A549 (cell line): ENCODE measurements at regions not wholly inside any gene's neighbourhood (a gene's known extent, or its start where the extent isn't known, plus 50 kb on each side); places are given as distances from the start of the nearest gene placed in this dataset.
A peak's percentile ranks its signal among the peaks of the same experiment; 100 is the strongest.

Experiments
- ATAC-seq, 2 experiments: fragments of 200-7000 bp in 1 of 2; fragments of >200 bp in 1 of 2; cut with Nextera tagmentation in 1 of 2; cut with Tn5 transposase in 1 of 2; 3 replicates each; pipeline versions ENCODE4 v1.8.0 to v1.9.1; 2018 to 2020; ENCODE audit warnings: mild to moderate bottlenecking in 1 of 2, moderate library complexity in 1 of 2
- CTCF ChIA-PET: fragments of 300-600 bp; sonication (Branson Sonifier 250); formaldehyde crosslinking; extraction: SDS; loops from one replicate; lab custom pipeline; 2021; ENCODE audit warnings: antibody characterized with exemption, inconsistent platforms; lab: Yijun Ruan, JAX
- POLR2A ChIA-PET: fragments of 350-600 bp; formaldehyde crosslinking; extraction: SDS; loops from one replicate; lab custom pipeline; 2021; ENCODE audit warnings: antibody characterized with exemption, inconsistent platforms; lab: Yijun Ruan, JAX
- DNase-seq, 2 experiments: peaks; one replicate each; pipeline versions ENCODE4 v3.0.0 to v3.0.0-alpha.2; 2011 to 2016; ENCODE audit warnings: low read depth in 1 of 2, low spot score in 1 of 2
- FAIRE-seq: peaks from 2 replicates; lab custom pipeline; 2011; peaks lifted over from hg19 to GRCh38; lab: Jason Lieb, UNC
- H3K27ac ChIP-seq, 2 experiments: fragments of >200 bp; sonication (Bioruptor Twin); formaldehyde crosslinking; 3 replicates each; pipeline ENCODE4 v1.5.1; 2016 to 2017
- H3K4me1 ChIP-seq: fragments of >200 bp; sonication (Bioruptor Twin); formaldehyde crosslinking; 3 replicates; pipeline ENCODE4 v1.6.1; 2016
- H3K4me2 ChIP-seq: fragments of >200 bp; sonication (Bioruptor Twin); formaldehyde crosslinking; 3 replicates; pipeline ENCODE4 v1.6.1; 2016
- H3K4me3 ChIP-seq: fragments of >200 bp; sonication (Bioruptor Twin); formaldehyde crosslinking; 3 replicates; pipeline ENCODE4 v1.5.1; 2016
- H3K9me3 ChIP-seq: fragments of >200 bp; sonication (Bioruptor Twin); formaldehyde crosslinking; 3 replicates; pipeline ENCODE4 v1.6.1; 2016
- CBX2 ChIP-seq: fragments of 200-600 bp; sonication (generic); IDR thresholded peaks from 2 replicates; pipeline ENCODE4 v1.6.1; 2016; ENCODE audit warnings: low read depth, mild to moderate bottlenecking, borderline replicate concordance
- CBX8 ChIP-seq: fragments of 200-600 bp; sonication (generic); IDR thresholded peaks from 2 replicates; pipeline ENCODE4 v1.6.1; 2016
- CEBPB ChIP-seq, 2 experiments: fragments of >200 bp in 1 of 2; sonication (Bioruptor Twin) in 1 of 2; formaldehyde crosslinking in 1 of 2; IDR thresholded peaks; 2 replicates each; pipeline ENCODE4 v1.6.1; 2012 to 2016
- CHD2 ChIP-seq: fragments of 150-350 bp; IDR thresholded peaks from 2 replicates; pipeline ENCODE4 v1.6.1; 2014; ENCODE audit warnings: low read length; ENCODE audit not compliant: partially characterized antibody
- CHD4 ChIP-seq: fragments of 200-600 bp; sonication (generic); IDR thresholded peaks from 2 replicates; pipeline ENCODE4 v1.6.1; 2016; ENCODE audit warnings: antibody characterized with exemption, mild to moderate bottlenecking, borderline replicate concordance
- EP300 ChIP-seq, 2 experiments: fragments of >200 bp; sonication (Bioruptor Twin); formaldehyde crosslinking; IDR thresholded peaks; 2 replicates in 1 of 2; 3 replicates in 1 of 2; pipeline ENCODE4 v1.6.1; 2016 to 2017
- ESRRA ChIP-seq: fragments of 150-350 bp; IDR thresholded peaks from 2 replicates; pipeline ENCODE4 v1.6.1; 2014; ENCODE audit warnings: mild to moderate bottlenecking, low read length, borderline replicate concordance
- FOSB ChIP-seq: fragments of 250-450 bp; sonication (Bioruptor Pico); IDR thresholded peaks from 2 replicates; pipeline ENCODE4 v1.5.0; 2020; ENCODE audit warnings: mild to moderate bottlenecking, moderate library complexity
- GATA3 ChIP-seq: IDR thresholded peaks from 2 replicates; pipeline ENCODE4 v1.6.1; 2012; ENCODE audit warnings: borderline replicate concordance
- HOXA7 ChIP-seq: fragments of 250-450 bp; sonication (Bioruptor Pico); IDR thresholded peaks from 2 replicates; pipeline ENCODE4 v1.5.0; 2020; ENCODE audit warnings: mild to moderate bottlenecking, moderate library complexity
- JUNB ChIP-seq: fragments of >200 bp; sonication (Bioruptor Twin); formaldehyde crosslinking; IDR thresholded peaks from 2 replicates; pipeline ENCODE4 v1.6.1; 2016
- MAZ ChIP-seq: fragments of 150-350 bp; IDR thresholded peaks from 2 replicates; pipeline ENCODE4 v1.6.1; 2014; ENCODE audit warnings: antibody characterized with exemption, low read depth, low read length, borderline replicate concordance
- MYC ChIP-seq: IDR thresholded peaks from 2 replicates; pipeline ENCODE4 v1.6.1; 2012; ENCODE audit warnings: mild to moderate bottlenecking, inconsistent platforms, low read length, improper control_type of control experiment, borderline replicate concordance
- NFE2L2 ChIP-seq: fragments of 150-350 bp; conservative IDR thresholded peaks from 2 replicates; pipeline ENCODE4 v1.6.1; 2014; ENCODE audit warnings: low read length
- NPAS2 ChIP-seq: fragments of 250-450 bp; sonication (Bioruptor Pico); IDR thresholded peaks from 2 replicates; pipeline ENCODE4 v1.8.0; 2022; ENCODE audit warnings: mild to moderate bottlenecking, moderate library complexity, borderline replicate concordance
- NR3C1 ChIP-seq: fragments of >200 bp; sonication (Bioruptor Twin); formaldehyde crosslinking; IDR thresholded peaks from 3 replicates; pipeline ENCODE4 v1.6.1; 2017
- PHF8 ChIP-seq: fragments of 200-600 bp; sonication (generic); IDR thresholded peaks from 2 replicates; pipeline ENCODE4 v1.6.1; 2016; ENCODE audit warnings: low read depth, mild to moderate bottlenecking, antibody characterized with exemption, moderate library complexity, borderline replicate concordance
- POLR2AphosphoS2 ChIP-seq: conservative IDR thresholded peaks from 2 replicates; pipeline ENCODE4 v1.6.1; 2012; ENCODE audit warnings: low read length, improper control_type of control experiment, inconsistent platforms
- RARB ChIP-seq: fragments of 250-450 bp; sonication (Bioruptor Pico); IDR thresholded peaks from 2 replicates; pipeline ENCODE4 v1.8.0; 2021; ENCODE audit warnings: mild to moderate bottlenecking, moderate library complexity
- TP53 ChIP-seq: fragments of 250-450 bp; sonication (Bioruptor Pico); IDR thresholded peaks from 2 replicates; pipeline ENCODE4 v1.5.0; 2021; ENCODE audit warnings: mild to moderate bottlenecking, moderate library complexity
- ZC3H11A ChIP-seq: fragments of 450-650 bp; IDR thresholded peaks from 2 replicates; pipeline ENCODE4 v1.6.1; 2014; ENCODE audit warnings: antibody characterized with exemption, mild to moderate bottlenecking
- ZFP36 ChIP-seq: fragments of 450-650 bp; IDR thresholded peaks from 2 replicates; pipeline ENCODE4 v1.6.1; 2014; ENCODE audit warnings: borderline replicate concordance; ENCODE audit not compliant: partially characterized antibody
- ZNF302 ChIP-seq: fragments of 250-450 bp; sonication (Bioruptor Pico); IDR thresholded peaks from 2 replicates; pipeline ENCODE4 v1.9.0; 2021; ENCODE audit warnings: inconsistent platforms, mild to moderate bottlenecking, moderate library complexity
- WGBS: methylation state at CpG from one replicate; pipeline ENCODE4 v1.1.6; 2017; ENCODE audit errors: missing lambda C conversion rate; 5-methylcytosine and 5-hydroxymethylcytosine counted together
- TF ChIP-seq, protein P1 (sequence below): IDR thresholded peaks from 2 replicates; pipeline ENCODE4 v1.6.1; 2012
- TF ChIP-seq, protein P2 (sequence below): fragments of 250-450 bp; sonication (Bioruptor Pico); IDR thresholded peaks from 2 replicates; pipeline ENCODE4 v1.5.0; 2021; ENCODE audit warnings: mild to moderate bottlenecking, moderate library complexity, borderline replicate concordance

DNA sequence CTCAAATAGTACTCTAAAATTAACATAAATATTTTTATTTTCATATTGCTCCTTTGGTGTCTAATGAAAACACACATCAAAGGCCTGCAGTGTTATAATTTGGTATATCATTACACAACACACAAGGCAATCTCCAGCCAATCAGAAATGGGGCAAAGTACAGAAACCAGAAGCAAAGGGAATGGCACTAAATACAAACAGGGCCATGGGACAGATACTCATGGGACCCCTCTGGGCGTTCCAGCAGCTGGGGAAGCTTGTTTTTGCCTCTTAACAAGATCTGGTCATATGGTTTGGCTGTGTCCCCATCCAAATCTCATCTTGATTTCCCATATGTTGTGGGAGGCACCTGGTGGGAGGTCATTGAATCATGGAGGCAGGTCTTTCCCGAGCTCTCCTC, 551.8 kb upstream of the NRP1 start:
- Histone ChIP-seq H3K27ac (no peak overlapping the region), H3K4me3 (no peak overlapping the region), H3K4me1 (0 out of 3 replicates have a peak, but pooled peaks cover 6% of the 10 kb centered on the region), H3K4me2 (no peak overlapping the region), H3K9me3 (no peaks in the 10 kb centered on the region; the same call in 2 of the 3 replicates)
- DNase-seq (no peak), FAIRE-seq (no peak)
- no peak for TF ChIP-seq ESRRA
- TF ChIP-seq, protein P1, sequence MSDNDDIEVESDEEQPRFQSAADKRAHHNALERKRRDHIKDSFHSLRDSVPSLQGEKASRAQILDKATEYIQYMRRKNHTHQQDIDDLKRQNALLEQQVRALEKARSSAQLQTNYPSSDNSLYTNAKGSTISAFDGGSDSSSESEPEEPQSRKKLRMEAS: no peak
- no peak for TF ChIP-seq CEBPB (IDR thresholded peaks at IDR 0.05)
- no peak for TF ChIP-seq CHD4
- TF ChIP-seq NR3C1: no peak
- TF ChIP-seq CBX8: no peak
- no peak for TF ChIP-seq FOSB (CRISPR knock-in tag)
- TF ChIP-seq EP300 (IDR thresholded peaks at IDR 0.05): no peak
- TF ChIP-seq HOXA7: no peak
- TF ChIP-seq JUNB: no peak
- TF ChIP-seq RARB: no peak
- TF ChIP-seq CHD2: no peak
- TF ChIP-seq, all 56 proteins: peak for 0
- POLR2A ChIA-PET: no interaction called here
- no peak for ATAC-seq
- 62% methylated on average over 2 of the region's 2 CpGs for WGBS
- CTCF ChIA-PET: no interaction called here

- 0 out of 3 replicates have a peak, but pooled peaks cover 6% of the 10 kb centered on the region for H3K4me1 ChIP-seq
- FAIRE-seq: no peak
- H3K4me3 ChIP-seq: no peak overlapping the region
- ChIA-PET POLR2A (no interaction called here), CTCF (no interaction called here)
- no peak for DNase-seq
- H3K4me2 ChIP-seq: no peak overlapping the region
- ATAC-seq: no peak
- H3K27ac ChIP-seq: peak overlapping the region in 1 of 2 experiments; percentile 16; a peak in 2 of 6 replicates
- 78% methylated on average over 2 of the region's 2 CpGs for WGBS
- H3K9me3 ChIP-seq: no peaks in the 10 kb centered on the region
- TF ChIP-seq NR3C1 (no peak), RARB (no peak), MAZ (no peak), CEBPB (IDR thresholded peaks at IDR 0.05) (no peak)
- TF ChIP-seq, protein P1: no peak
- TF ChIP-seq, protein P2, sequence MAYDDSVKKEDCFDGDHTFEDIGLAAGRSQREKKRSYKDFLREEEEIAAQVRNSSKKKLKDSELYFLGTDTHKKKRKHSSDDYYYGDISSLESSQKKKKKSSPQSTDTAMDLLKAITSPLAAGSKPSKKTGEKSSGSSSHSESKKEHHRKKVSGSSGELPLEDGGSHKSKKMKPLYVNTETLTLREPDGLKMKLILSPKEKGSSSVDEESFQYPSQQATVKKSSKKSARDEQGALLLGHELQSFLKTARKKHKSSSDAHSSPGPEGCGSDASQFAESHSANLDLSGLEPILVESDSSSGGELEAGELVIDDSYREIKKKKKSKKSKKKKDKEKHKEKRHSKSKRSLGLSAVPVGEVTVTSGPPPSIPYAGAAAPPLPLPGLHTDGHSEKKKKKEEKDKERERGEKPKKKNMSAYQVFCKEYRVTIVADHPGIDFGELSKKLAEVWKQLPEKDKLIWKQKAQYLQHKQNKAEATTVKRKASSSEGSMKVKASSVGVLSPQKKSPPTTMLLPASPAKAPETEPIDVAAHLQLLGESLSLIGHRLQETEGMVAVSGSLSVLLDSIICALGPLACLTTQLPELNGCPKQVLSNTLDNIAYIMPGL (CRISPR knock-in tag): no peak
Observed at GRCh38 chr10:33884604-33885003, 550.1 kb upstream of the NRP1 start.

DNA sequence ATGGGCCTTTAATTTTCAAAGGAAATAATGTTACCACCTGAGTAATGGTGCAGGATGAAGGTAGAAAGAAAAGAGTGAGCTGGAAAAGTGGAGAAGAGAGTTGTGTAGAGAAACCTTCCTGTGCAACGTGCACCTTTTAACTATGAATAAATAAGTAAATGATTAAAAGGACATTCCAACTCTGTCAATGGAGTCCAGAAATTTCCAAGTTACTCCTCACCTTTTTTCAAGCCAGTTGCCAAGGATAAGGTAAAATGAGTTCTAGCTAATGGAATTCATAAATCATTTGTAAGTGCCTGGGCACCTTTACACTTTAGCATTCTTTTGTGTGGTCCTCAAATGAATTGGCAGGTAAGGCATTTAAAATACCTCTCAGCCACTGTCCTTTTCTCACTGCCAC, 549.4 kb upstream of the NRP1 start:
- peak overlapping the region in 1 of 2 experiments; percentile 7; a peak in 1 of 6 replicates for H3K27ac ChIP-seq
- TF ChIP-seq, protein P2 (CRISPR knock-in tag): no peak
- no peak for TF ChIP-seq CBX2
- TF ChIP-seq NFE2L2: no peak
- no peak for TF ChIP-seq PHF8
- no peak for TF ChIP-seq NPAS2 (CRISPR knock-in tag)
- no peak for TF ChIP-seq ZNF302
- TF ChIP-seq ZFP36: no peak
- TF ChIP-seq POLR2AphosphoS2: no peak
- no peak for TF ChIP-seq ZC3H11A
- TF ChIP-seq GATA3: no peak
- TF ChIP-seq TP53: no peak
- TF ChIP-seq CHD2: no peak
- no peak for TF ChIP-seq MYC
- no peak overlapping the region for H3K4me3 ChIP-seq
- no peak overlapping the region for H3K4me2 ChIP-seq
- ChIA-PET POLR2A (no interaction called here), CTCF (interaction anchor here (1.3 kb wide), 1 partner anchor 691 kb away, joined by 3 read pairs; no protein-coding TSS in a partner anchor)
- no peak for DNase-seq
- 0 out of 3 replicates have a peak, but pooled peaks cover 6% of the 10 kb centered on the region for H3K4me1 ChIP-seq
- ATAC-seq: no peak
- no peaks in the 10 kb centered on the region for H3K9me3 ChIP-seq
- WGBS: 69% methylated on average over 1 of the region's 1 CpG
- peak; percentile 59 for FAIRE-seq
